RCC 7860 (cell line): ENCODE measurements at regions not wholly inside any gene's neighbourhood (a gene's known extent, or its start where the extent isn't known, plus 50 kb on each side); places are given as distances from the start of the nearest gene placed in this dataset.
"Not testable (repeated sequence)": the region's sequence is repeated elsewhere in the genome, so short reads cannot be mapped to it uniquely, and the experiment has no call there.

Experiments used
- DNase-seq: peaks from one replicate; pipeline ENCODE4 v3.0.0-alpha.2; 2015; ENCODE audit warnings: low spot score
- FAIRE-seq: peaks from 2 replicates; lab custom pipeline; 2012; peaks lifted over from hg19 to GRCh38; lab: Jason Lieb, UNC

GRCh38 chr11:67806728-67807235, 132.4 kb upstream of the ALDH3B2 start:
- DNase-seq, FAIRE-seq: not testable (repeated sequence)

- DNase-seq, FAIRE-seq: not testable (repeated sequence)
These were observed 131.8 kb upstream of the ALDH3B2 start for GRCh38 chr11:67806183-67806582.

GRCh38 chr11:67805253-67806126, 131.1 kb upstream of the ALDH3B2 start:
- DNase-seq (peak; percentile 84), FAIRE-seq (peak; percentile 80)

- DNase-seq, result peak; percentile 32
- not testable (repeated sequence) for FAIRE-seq
These were observed 130.2 kb upstream of the ALDH3B2 start for GRCh38 chr11:67804435-67805252.

GRCh38 chr11:67803519-67803918, 129.1 kb upstream of the ALDH3B2 start:
- not testable (repeated sequence) for FAIRE-seq, DNase-seq

- not testable (repeated sequence) for DNase-seq, FAIRE-seq
These were observed 128.6 kb upstream of the ALDH3B2 start for GRCh38 chr11:67803055-67803454.

GRCh38 chr11:67802623-67803022, 128.2 kb upstream of the ALDH3B2 start:
- not testable (repeated sequence) for FAIRE-seq, DNase-seq

GRCh38 chr11:67801397-67801796, 127.0 kb upstream of the ALDH3B2 start:
- not testable (repeated sequence) for FAIRE-seq, DNase-seq

GRCh38 chr11:67800591-67800990, 126.2 kb upstream of the ALDH3B2 start:
- not testable (repeated sequence) for FAIRE-seq, DNase-seq

GRCh38 chr11:67799808-67800207, 125.4 kb upstream of the ALDH3B2 start:
- not testable (repeated sequence) for FAIRE-seq, DNase-seq

- DNase-seq, result peak; percentile 26
- not testable (repeated sequence) for FAIRE-seq
These were observed 123.5 kb upstream of the ALDH3B2 start for GRCh38 chr11:67797726-67798521.

GRCh38 chr11:67795746-67796145, 121.3 kb upstream of the ALDH3B2 start:
- FAIRE-seq, result no peak
- DNase-seq, result no peak

GRCh38 chr11:67793750-67794149, 119.3 kb upstream of the ALDH3B2 start:
- DNase-seq, FAIRE-seq: not testable (repeated sequence)

- not testable (repeated sequence) for FAIRE-seq, DNase-seq
These were observed 118.0 kb upstream of the ALDH3B2 start for GRCh38 chr11:67792273-67792990.

GRCh38 chr11:67791598-67792170, 117.3 kb upstream of the ALDH3B2 start:
- not testable (repeated sequence) for DNase-seq, FAIRE-seq

GRCh38 chr11:67788341-67788695, 113.9 kb upstream of the ALDH3B2 start:
- not testable (repeated sequence) for FAIRE-seq, DNase-seq

- not testable (repeated sequence) for DNase-seq
These were observed 113.4 kb upstream of the ALDH3B2 start for GRCh38 chr11:67787681-67788340.

GRCh38 chr11:67781967-67782366, 107.5 kb upstream of the ALDH3B2 start:
- DNase-seq, FAIRE-seq: not testable (repeated sequence)

More at GRCh38 chr11:67787681-67788340, 113.4 kb upstream of the ALDH3B2 start:
- not testable (repeated sequence) for FAIRE-seq

- not testable (repeated sequence) for FAIRE-seq, DNase-seq
These were observed 107.1 kb upstream of the ALDH3B2 start for GRCh38 chr11:67781506-67781905.
